Activated B cell treated with CpG ODN at 0.5 μM for 24 hours (primary cell): ENCODE measurements at regions not wholly inside any gene's neighbourhood (a gene's known extent, or its start where the extent isn't known, plus 50 kb on each side); places are given as distances from the start of the nearest gene placed in this dataset.

ENCODE experiments used
- ATAC-seq: fragments of 200-7000 bp; cut with Tn5 transposase; one replicate; pipeline ENCODE4 v1.10.0; 2021; ENCODE audit warnings: low read depth, mild to moderate bottlenecking, moderate library complexity
- CTCF ChIA-PET: fragments of 350-600 bp; sonication (Branson Sonifier 250); formaldehyde crosslinking; loops from one replicate; lab custom pipeline; 2021; ENCODE audit warnings: antibody characterized with exemption; lab: Charles Lee
- POLR2A ChIA-PET: fragments of 350-600 bp; sonication (Branson Sonifier 250); formaldehyde crosslinking; loops from one replicate; lab custom pipeline; 2021; ENCODE audit warnings: antibody characterized with exemption; lab: Charles Lee
- DNase-seq: peaks from one replicate; pipeline ENCODE4 v3.0.0; 2022
- H3K27ac Mint-ChIP-seq: one replicate; pipeline ENCODE4 v1.8.0; 2020; ENCODE audit warnings: mixed read lengths
- H3K27me3 Mint-ChIP-seq: one replicate; pipeline ENCODE4 v1.8.0; 2021; ENCODE audit warnings: mixed read lengths
- H3K36me3 Mint-ChIP-seq: one replicate; pipeline ENCODE4 v1.8.0; 2021; ENCODE audit warnings: low read depth, mixed read lengths
- H3K4me1 Mint-ChIP-seq: one replicate; pipeline ENCODE4 v1.8.0; 2021; ENCODE audit warnings: mixed read lengths
- H3K4me3 Mint-ChIP-seq: one replicate; pipeline ENCODE4 v1.8.0; 2020; ENCODE audit warnings: mild to moderate bottlenecking, mixed read lengths
- H3K9me3 Mint-ChIP-seq: one replicate; pipeline ENCODE4 v1.8.0; 2020; ENCODE audit warnings: mixed read lengths
- intact Hi-C: fragments of 100-400 bp; cut with micrococcal nuclease; formaldehyde crosslinking; loops from one replicate; pipeline ENCODE4 v1.15.1; 2024
- TF ChIP-seq, protein P1 (sequence below): fragments of 200-600 bp; IDR thresholded peaks from one replicate; pipeline ENCODE4 v1.8.0; 2022; ENCODE audit warnings: antibody characterized with exemption, mild to moderate bottlenecking

GRCh38 chr5:111997308-111997707, 240.3 kb upstream of the NREP start:
- POLR2A ChIA-PET: no interaction called here
- H3K4me3 Mint-ChIP-seq: no peak overlapping the region
- CTCF ChIA-PET: interaction anchor here (0.6 kb wide), 1 partner anchor 661 kb away, joined by 3 read pairs; no protein-coding TSS in a partner anchor
- intact Hi-C loops: no loop called here
- TF ChIP-seq, protein P1, sequence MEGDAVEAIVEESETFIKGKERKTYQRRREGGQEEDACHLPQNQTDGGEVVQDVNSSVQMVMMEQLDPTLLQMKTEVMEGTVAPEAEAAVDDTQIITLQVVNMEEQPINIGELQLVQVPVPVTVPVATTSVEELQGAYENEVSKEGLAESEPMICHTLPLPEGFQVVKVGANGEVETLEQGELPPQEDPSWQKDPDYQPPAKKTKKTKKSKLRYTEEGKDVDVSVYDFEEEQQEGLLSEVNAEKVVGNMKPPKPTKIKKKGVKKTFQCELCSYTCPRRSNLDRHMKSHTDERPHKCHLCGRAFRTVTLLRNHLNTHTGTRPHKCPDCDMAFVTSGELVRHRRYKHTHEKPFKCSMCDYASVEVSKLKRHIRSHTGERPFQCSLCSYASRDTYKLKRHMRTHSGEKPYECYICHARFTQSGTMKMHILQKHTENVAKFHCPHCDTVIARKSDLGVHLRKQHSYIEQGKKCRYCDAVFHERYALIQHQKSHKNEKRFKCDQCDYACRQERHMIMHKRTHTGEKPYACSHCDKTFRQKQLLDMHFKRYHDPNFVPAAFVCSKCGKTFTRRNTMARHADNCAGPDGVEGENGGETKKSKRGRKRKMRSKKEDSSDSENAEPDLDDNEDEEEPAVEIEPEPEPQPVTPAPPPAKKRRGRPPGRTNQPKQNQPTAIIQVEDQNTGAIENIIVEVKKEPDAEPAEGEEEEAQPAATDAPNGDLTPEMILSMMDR: no peak
- H3K27me3 Mint-ChIP-seq: peaks cover 4% of the 10 kb centered on the region
- no peaks in the 10 kb centered on the region for H3K36me3 Mint-ChIP-seq
- DNase-seq (no peak), ATAC-seq (no peak)
- no peaks in the 10 kb centered on the region for H3K4me1 Mint-ChIP-seq
- no peak overlapping the region for H3K27ac Mint-ChIP-seq
- H3K9me3 Mint-ChIP-seq: no peaks in the 10 kb centered on the region

DNA sequence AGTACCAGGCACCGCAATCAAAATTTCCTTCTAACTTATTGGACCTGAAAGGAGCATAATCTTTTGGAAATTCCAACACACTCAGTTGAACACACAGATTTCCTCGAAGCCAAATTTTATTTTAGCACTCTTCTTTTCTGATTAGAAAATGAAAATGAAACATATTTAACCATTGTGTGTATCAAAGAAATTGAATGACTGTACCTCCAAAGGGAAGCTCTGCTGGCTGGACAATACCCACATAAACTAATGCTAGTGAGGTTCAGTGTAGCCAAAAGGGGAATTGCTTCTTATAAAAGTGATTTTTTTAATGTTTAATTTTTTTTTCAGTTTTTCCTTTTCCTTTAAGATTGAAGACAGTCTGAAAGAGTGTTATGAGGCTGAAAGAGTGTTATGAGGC, 239.6 kb upstream of the NREP start:
- no peak overlapping the region for H3K4me3 Mint-ChIP-seq
- H3K9me3 Mint-ChIP-seq: no peaks in the 10 kb centered on the region
- intact Hi-C loops: no loop called here
- ChIA-PET CTCF (no interaction called here), POLR2A (no interaction called here)
- H3K36me3 Mint-ChIP-seq: no peaks in the 10 kb centered on the region
- DNase-seq (no peak), ATAC-seq (no peak)
- H3K27ac Mint-ChIP-seq: no peak overlapping the region
- H3K4me1 Mint-ChIP-seq: no peaks in the 10 kb centered on the region
- H3K27me3 Mint-ChIP-seq: peaks cover 4% of the 10 kb centered on the region
- TF ChIP-seq, protein P1: no peak

GRCh38 chr5:111995701-111996100, 238.7 kb upstream of the NREP start:
- ChIA-PET POLR2A (no interaction called here), CTCF (no interaction called here)
- intact Hi-C loops: no loop called here
- DNase-seq: no peak
- no peak for ATAC-seq
- H3K9me3 Mint-ChIP-seq: no peaks in the 10 kb centered on the region
- H3K4me3 Mint-ChIP-seq: no peak overlapping the region
- H3K36me3 Mint-ChIP-seq: no peaks in the 10 kb centered on the region
- no peaks in the 10 kb centered on the region for H3K4me1 Mint-ChIP-seq
- H3K27ac Mint-ChIP-seq: no peak overlapping the region
- peaks cover 4% of the 10 kb centered on the region for H3K27me3 Mint-ChIP-seq
- TF ChIP-seq, protein P1: no peak

DNA sequence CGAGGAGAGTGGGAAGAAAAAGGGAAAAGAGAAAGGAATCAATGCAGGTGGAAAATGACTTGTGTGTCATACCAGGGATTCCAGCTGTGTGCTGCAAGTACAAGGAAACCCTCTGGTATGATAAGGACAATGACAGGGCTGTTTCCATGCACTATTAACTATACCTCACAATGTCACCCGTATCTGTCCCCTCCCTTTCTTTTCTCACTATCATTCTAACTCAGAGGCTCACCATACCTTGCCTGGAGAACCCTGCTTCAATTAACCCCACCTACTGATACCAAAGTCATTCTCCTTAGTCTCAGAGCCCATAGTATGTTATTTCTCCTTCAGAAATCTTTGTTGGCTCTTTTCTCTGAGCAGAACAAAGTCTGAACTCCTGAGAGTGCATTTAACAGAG, 236.2 kb upstream of the NREP start:
- CTCF ChIA-PET: no interaction called here
- H3K9me3 Mint-ChIP-seq: peaks cover 5% of the 10 kb centered on the region
- H3K4me1 Mint-ChIP-seq: no peaks in the 10 kb centered on the region
- POLR2A ChIA-PET: no interaction called here
- H3K27me3 Mint-ChIP-seq: peaks cover 2% of the 10 kb centered on the region
- TF ChIP-seq, protein P1: no peak
- DNase-seq (no peak), ATAC-seq (no peak)
- intact Hi-C loops: no loop called here
- H3K27ac Mint-ChIP-seq: no peak overlapping the region
- H3K4me3 Mint-ChIP-seq: no peak overlapping the region
- no peaks in the 10 kb centered on the region for H3K36me3 Mint-ChIP-seq

DNA sequence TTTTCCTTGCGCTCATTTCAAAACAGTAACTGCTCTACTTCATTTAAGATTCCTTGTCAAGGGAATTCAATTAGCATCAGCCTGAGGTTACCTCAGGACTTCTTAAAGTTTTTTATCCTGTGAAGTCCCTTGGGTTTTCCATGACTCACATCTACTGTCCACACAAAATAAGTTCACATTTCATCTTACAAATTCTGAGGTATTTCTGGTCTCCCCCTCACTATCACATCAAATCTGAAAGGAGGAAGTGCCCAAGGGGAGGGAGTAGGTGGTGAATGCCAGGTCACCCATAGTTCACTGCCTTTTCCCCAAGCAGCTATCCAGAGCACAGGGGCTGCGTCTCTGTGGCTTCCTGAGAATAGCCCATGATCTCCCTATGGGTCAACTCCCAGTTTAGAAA, 227.1 kb upstream of the NREP start:
- no peak for ATAC-seq
- TF ChIP-seq, protein P1: no peak
- no peak for DNase-seq
- intact Hi-C loops: no loop called here
- H3K36me3 Mint-ChIP-seq: no peaks in the 10 kb centered on the region
- peaks cover 3% of the 10 kb centered on the region for H3K4me1 Mint-ChIP-seq
- ChIA-PET POLR2A (no interaction called here), CTCF (no interaction called here)
- H3K27me3 Mint-ChIP-seq: no peaks in the 10 kb centered on the region
- H3K9me3 Mint-ChIP-seq: peaks cover 5% of the 10 kb centered on the region
- no peak overlapping the region for H3K4me3 Mint-ChIP-seq
- no peak overlapping the region for H3K27ac Mint-ChIP-seq
